B cell (primary cell): ENCODE measurements at regions not wholly inside any gene's neighbourhood (a gene's known extent, or its start where the extent isn't known, plus 50 kb on each side); places are given as distances from the start of the nearest gene placed in this dataset.

Experiments used
- ATAC-seq: fragments of 200-7000 bp; cut with Tn5 transposase; one replicate; pipeline ENCODE4 v1.10.0; 2021; ENCODE audit warnings: low read depth, mild to moderate bottlenecking, moderate number of reproducible peaks, moderate library complexity
- CTCF ChIA-PET: fragments of 350-600 bp; sonication (Branson Sonifier 250); formaldehyde crosslinking; loops from one replicate; lab custom pipeline; 2021; ENCODE audit warnings: antibody characterized with exemption, inconsistent platforms; lab: Charles Lee
- POLR2A ChIA-PET: fragments of 350-600 bp; sonication (Branson Sonifier 250); formaldehyde crosslinking; loops from one replicate; lab custom pipeline; 2021; ENCODE audit warnings: antibody characterized with exemption; lab: Charles Lee
- DNase-seq: peaks from one replicate; pipeline ENCODE4 v3.0.0; 2013
- H2AFZ ChIP-seq: 2 replicates; pipeline ENCODE4 v1.6.1; 2012; ENCODE audit warnings: mild to moderate bottlenecking, low read depth, low read length; ENCODE audit not compliant: insufficient read depth, poor library complexity, severe bottlenecking
- H3K27ac ChIP-seq, 2 donors: 1 replicate in 1 of 2; 2 replicates in 1 of 2; pipeline ENCODE4 v1.5.1; 2012 to 2013; ENCODE audit warnings: low read length in 2 of 2, mild to moderate bottlenecking in 2 of 2, moderate library complexity in 1 of 2
- H3K27me3 ChIP-seq, 4 experiments: fragments of 200-600 bp in 1 of 4; sonication (generic) in 1 of 4; replicated peaks in 1 of 4; 1 replicate in 2 of 4; 2 replicates in 2 of 4; pipeline versions ENCODE4 v1.6.1 to v1.7.0; 2013 to 2016; ENCODE audit warnings: low read length in 3 of 4, mild to moderate bottlenecking in 2 of 4, mixed read lengths in 1 of 4, moderate library complexity in 1 of 4; ENCODE audit not compliant: insufficient read depth in 4 of 4, control insufficient read depth in 3 of 4; ENCODE audit errors: control extremely low read depth in 1 of 4
- H3K36me3 ChIP-seq, 2 experiments: replicated peaks in 1 of 2; 1 replicate in 1 of 2; 2 replicates in 1 of 2; pipeline versions ENCODE4 v1.6.1 to v1.7.1; 2013; ENCODE audit warnings: low read length in 1 of 2; ENCODE audit not compliant: insufficient read depth in 2 of 2, control insufficient read depth in 1 of 2; ENCODE audit errors: control extremely low read depth in 1 of 2, extremely low read depth in 1 of 2
- H3K4me1 ChIP-seq, 2 donors: fragments of 200-600 bp in 1 of 2; sonication (generic) in 1 of 2; 1 replicate in 1 of 2; 2 replicates in 1 of 2; pipeline versions ENCODE4 v1.5.1 to v1.6.1; 2013 to 2017; ENCODE audit warnings: low read length in 2 of 2; ENCODE audit not compliant: control insufficient read depth in 2 of 2, insufficient read depth in 2 of 2
- H3K4me2 ChIP-seq: replicated peaks from 2 replicates; pipeline ENCODE3; 2012; ENCODE audit warnings: mild to moderate bottlenecking, low read depth, low read length; ENCODE audit not compliant: poor library complexity, severe bottlenecking
- H3K4me3 ChIP-seq, 5 experiments: fragments of 200-600 bp in 1 of 5; sonication (generic) in 1 of 5; 1 replicate in 3 of 5; 2 replicates in 2 of 5; pipeline versions ENCODE4 v1.5.1 to v1.7.0; 2011 to 2016; ENCODE audit warnings: low read length in 4 of 5, mild to moderate bottlenecking in 4 of 5, low read depth in 2 of 5, control low read depth in 1 of 5, moderate library complexity in 1 of 5; ENCODE audit not compliant: insufficient read depth in 1 of 5; ENCODE audit errors: control extremely low read depth in 1 of 5, extremely low read depth in 1 of 5
- H3K79me2 ChIP-seq: fragments of 200-600 bp; sonication (generic); one replicate; pipeline ENCODE4 v1.6.0; 2016; ENCODE audit warnings: low read length; ENCODE audit not compliant: control insufficient read depth, insufficient read depth
- H3K9ac ChIP-seq: fragments of 200-600 bp; sonication (generic); 2 replicates; pipeline ENCODE4 v1.6.1; 2017; ENCODE audit warnings: mild to moderate bottlenecking, low read length, moderate library complexity
- H3K9me3 ChIP-seq, 3 donors: one replicate each; pipeline versions ENCODE4 v1.6.1 to v1.7.1; 2013; ENCODE audit warnings: low read length in 2 of 3; ENCODE audit not compliant: control insufficient read depth in 2 of 3, insufficient read depth in 1 of 3; ENCODE audit errors: control extremely low read depth in 1 of 3
- H4K20me1 ChIP-seq: 2 replicates; pipeline ENCODE4 v1.6.0; 2012; ENCODE audit warnings: mild to moderate bottlenecking, low read length; ENCODE audit not compliant: insufficient read depth, control insufficient read depth, poor library complexity, severe bottlenecking
- H3K27ac Mint-ChIP-seq: one replicate; pipeline ENCODE4 v1.8.0; 2021; ENCODE audit warnings: mixed read lengths
- H3K27me3 Mint-ChIP-seq: one replicate; pipeline ENCODE4 v1.8.0; 2021; ENCODE audit warnings: mixed read lengths
- H3K4me1 Mint-ChIP-seq: one replicate; pipeline ENCODE4 v1.8.0; 2021; ENCODE audit warnings: mixed read lengths
- H3K4me3 Mint-ChIP-seq: one replicate; pipeline ENCODE4 v1.8.0; 2021; ENCODE audit warnings: mixed read lengths
- H3K9me3 Mint-ChIP-seq: one replicate; pipeline ENCODE4 v1.8.0; 2022; ENCODE audit warnings: mixed read lengths; ENCODE audit not compliant: insufficient read depth
- CTCF ChIP-seq: fragments of 200-600 bp; IDR thresholded peaks from one replicate; pipeline ENCODE4 v1.8.0; 2022; ENCODE audit warnings: antibody characterized with exemption, mild to moderate bottlenecking
- EZH2 ChIP-seq: IDR thresholded peaks from 2 replicates; pipeline ENCODE4 v1.6.1; 2012; ENCODE audit warnings: borderline replicate concordance, low read depth, mild to moderate bottlenecking, moderate library complexity, low read length; ENCODE audit not compliant: insufficient read depth, poor library complexity, severe bottlenecking
- whole genome bisulfite sequencing: methylation state at CpG from one replicate; pipeline ENCODE4 v1.1.5; 2013; ENCODE audit warnings: missing lambda C conversion rate; ENCODE audit not compliant: insufficient coverage; 5-methylcytosine and 5-hydroxymethylcytosine counted together
- intact Hi-C: fragments of 100-400 bp; cut with micrococcal nuclease; formaldehyde crosslinking; loops from one replicate; pipeline ENCODE4 v1.10.0; 2022

GRCh38 chr7:125555916-125556315, 626.3 kb upstream of the POT1 start:
- ChIA-PET POLR2A (no interaction called here), CTCF (no interaction called here)
- Histone ChIP-seq H3K27me3 (no peaks in the 10 kb centered on the region), H3K4me2 (no peak overlapping the region), H3K36me3 (no peaks in the 10 kb centered on the region), H3K27ac (no peak overlapping the region), H3K9me3 (peaks cover 0 to 6% (median 0%) of the 10 kb centered on the region in 3 donors), H3K4me3 (no peak overlapping the region), H3K4me1 (no peaks in the 10 kb centered on the region), H4K20me1 (no peaks in the 10 kb centered on the region), H3K79me2 (no peaks in the 10 kb centered on the region), H3K9ac (no peak overlapping the region), H2AFZ (no peak overlapping the region)
- Mint-ChIP-seq H3K27me3 (no peaks in the 10 kb centered on the region), H3K4me1 (no peaks in the 10 kb centered on the region), H3K27ac (no peak overlapping the region), H3K4me3 (no peak overlapping the region), H3K9me3 (no peaks in the 10 kb centered on the region)
- intact Hi-C loops: no loop called here
- TF ChIP-seq CTCF (no peak), EZH2 (no peak)
- ATAC-seq (no peak), DNase-seq (no peak)
- WGBS: 83% methylated on average over 1 of the region's 1 CpG

GRCh38 chr7:125551008-125551407, 621.4 kb upstream of the POT1 start:
- H3K27ac ChIP-seq: no peak overlapping the region
- no peak overlapping the region for H3K4me3 Mint-ChIP-seq
- no peak for DNase-seq
- no peak overlapping the region for H3K9ac ChIP-seq
- H3K4me2 ChIP-seq: no peak overlapping the region
- no peak for ATAC-seq
- TF ChIP-seq EZH2 (no peak), CTCF (no peak)
- no peaks in the 10 kb centered on the region for H3K4me1 Mint-ChIP-seq
- no peak overlapping the region for H3K4me3 ChIP-seq
- H3K9me3 Mint-ChIP-seq: no peaks in the 10 kb centered on the region
- no peaks in the 10 kb centered on the region for H3K36me3 ChIP-seq
- 63% methylated on average over 1 of the region's 5 CpGs for WGBS
- H3K9me3 ChIP-seq: peaks cover 0 to under 1% (median 0%) of the 10 kb centered on the region in 3 donors
- no peaks in the 10 kb centered on the region for H3K27me3 ChIP-seq
- no peaks in the 10 kb centered on the region for H3K27me3 Mint-ChIP-seq
- no peaks in the 10 kb centered on the region for H3K79me2 ChIP-seq
- no peak overlapping the region for H2AFZ ChIP-seq
- ChIA-PET POLR2A (no interaction called here), CTCF (no interaction called here)
- no peaks in the 10 kb centered on the region for H4K20me1 ChIP-seq
- intact Hi-C loops: no loop called here
- H3K27ac Mint-ChIP-seq: no peak overlapping the region
- no peaks in the 10 kb centered on the region for H3K4me1 ChIP-seq
